DMS153 treated with DMSO at 0.1 percent for 48 hours (cell line): ENCODE measurements at regions not wholly inside any gene's neighbourhood (a gene's known extent, or its start where the extent isn't known, plus 50 kb on each side); places are given as distances from the start of the nearest gene placed in this dataset.

ENCODE experiments used
- DNase-seq: peaks from one replicate; lab custom pipeline; 2025; ENCODE audit not compliant: unreplicated experiment; lab: John Stamatoyannopoulos, UW

DNA sequence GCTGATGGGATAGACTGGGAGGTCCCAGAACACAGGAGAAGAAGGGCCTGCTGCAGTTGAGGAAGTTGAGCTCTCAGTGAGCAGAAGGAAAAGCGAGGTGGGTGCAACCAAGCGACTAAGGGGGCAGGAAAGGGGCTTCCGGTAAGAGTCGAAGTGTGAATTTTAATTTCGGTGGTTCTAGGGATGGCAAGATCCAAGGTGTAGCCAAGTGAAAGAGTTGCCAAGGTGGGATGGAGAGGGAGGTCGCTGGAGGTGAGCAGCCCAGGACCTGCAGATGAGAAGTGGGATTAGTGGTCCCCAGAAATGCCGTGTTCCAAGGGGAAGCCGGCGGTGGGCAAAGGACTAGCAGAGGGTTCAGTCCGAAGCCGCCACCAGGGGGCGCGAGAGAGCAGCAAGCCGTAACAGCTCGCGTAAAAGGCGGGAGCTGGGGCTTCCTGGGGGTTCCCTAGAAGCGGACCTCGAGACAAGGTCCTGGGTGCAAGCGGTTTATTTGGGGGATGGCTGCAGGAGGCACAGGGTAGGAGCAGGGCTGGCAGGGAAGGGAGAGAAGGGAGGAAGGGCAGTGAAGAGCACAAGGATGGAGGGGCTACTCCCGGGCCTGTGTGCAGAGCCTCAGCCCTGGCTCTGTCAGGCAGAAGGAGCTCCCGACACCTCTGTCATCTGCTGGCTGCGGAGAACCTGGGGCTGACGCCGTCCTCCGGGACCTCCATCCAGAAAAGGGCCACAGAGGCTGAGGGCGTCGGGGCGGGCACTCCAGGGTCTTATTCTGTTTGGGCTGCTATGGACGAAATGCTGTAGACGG lies 103.6 kb downstream of the PAX1 start:
- DNase-seq: no peak

- no peak for DNase-seq
These were observed 102.7 kb downstream of the PAX1 start for GRCh38 chr20:21808139-21808538.

- DNase-seq: no peak
These were observed 99.3 kb downstream of the PAX1 start for GRCh38 chr20:21804802-21805201.

GRCh38 chr20:21801193-21801592 lies 95.7 kb downstream of the PAX1 start:
- no peak for DNase-seq

GRCh38 chr20:21798384-21798783 lies 92.9 kb downstream of the PAX1 start:
- no peak for DNase-seq

DNA sequence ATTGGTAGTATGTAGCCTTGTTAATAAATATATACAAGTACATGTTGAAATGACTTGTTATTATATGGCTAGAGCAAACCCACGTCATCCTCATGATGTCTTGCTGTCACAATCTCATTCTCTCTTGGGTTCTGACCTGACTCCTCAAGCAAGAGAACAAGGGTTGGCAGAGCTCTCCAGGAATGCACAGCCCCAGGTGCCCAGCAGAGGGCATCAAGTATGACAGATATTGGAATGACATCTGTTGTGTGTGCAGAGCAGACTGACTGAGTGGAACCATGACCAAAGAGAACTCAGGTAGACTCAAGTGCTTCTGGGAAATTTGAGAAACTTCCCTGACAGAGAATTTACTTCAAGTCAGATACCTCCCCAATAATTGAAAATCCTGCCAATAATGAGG lies 90.6 kb downstream of the PAX1 start:
- DNase-seq: no peak

GRCh38 chr20:21788082-21788481 lies 82.6 kb downstream of the PAX1 start:
- DNase-seq: no peak

DNA sequence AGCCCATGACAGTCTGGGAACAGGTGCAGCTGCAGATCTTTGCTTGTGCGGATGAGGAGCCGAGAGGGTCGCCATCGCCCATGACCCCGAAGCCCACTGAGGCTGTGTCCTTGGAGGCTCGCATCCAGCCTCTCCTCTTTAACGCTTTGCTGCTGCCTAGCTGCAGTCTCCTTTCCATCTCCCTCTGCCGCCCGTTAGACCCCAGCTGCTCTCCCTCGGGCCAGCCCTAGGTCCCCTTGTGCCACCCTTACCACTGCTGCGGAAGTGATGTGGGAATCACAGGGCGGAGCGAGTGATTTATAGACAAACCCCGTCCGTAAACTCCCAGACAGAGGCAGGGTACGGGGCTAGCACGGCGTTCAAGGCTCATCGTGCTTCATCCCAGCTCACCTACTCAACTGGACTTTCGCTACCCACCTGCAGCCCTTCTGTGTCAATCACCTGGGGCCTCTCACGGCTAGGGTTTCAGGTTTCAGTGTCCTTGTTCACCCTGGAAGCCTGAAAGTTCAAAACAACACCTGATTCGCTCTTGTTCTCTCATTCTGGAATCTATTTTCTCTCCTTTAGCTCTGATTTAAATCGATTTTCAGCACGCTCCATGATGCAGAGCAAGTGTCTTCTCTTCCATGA lies 76.1 kb downstream of the PAX1 start:
- peak; percentile 52 for DNase-seq

- DNase-seq: no peak
These were observed 75.1 kb downstream of the PAX1 start for GRCh38 chr20:21780528-21780927.
